K562 (cell line): ENCODE measurements at regions not wholly inside any gene's neighbourhood (a gene's known extent, or its start where the extent isn't known, plus 50 kb on each side); places are given as distances from the start of the nearest gene placed in this dataset.

Experiments used
- ARID1B ChIP-seq: fragments of 450-650 bp; IDR thresholded peaks from 2 replicates; pipeline ENCODE4 v1.6.1; 2016; ENCODE audit warnings: antibody characterized with exemption, mild to moderate bottlenecking, inconsistent platforms
- BCOR ChIP-seq: fragments of 450-650 bp; IDR thresholded peaks from 2 replicates; pipeline ENCODE4 v1.6.1; 2016
- CCAR2 ChIP-seq: fragments of 200-400 bp; formaldehyde crosslinking; IDR thresholded peaks from 2 replicates; pipeline ENCODE4 v1.6.1; 2017; ENCODE audit warnings: mild to moderate bottlenecking, low read depth, low read length
- CHD4 ChIP-seq: fragments of 200-600 bp; sonication (generic); IDR thresholded peaks from 3 replicates; pipeline ENCODE4 v1.6.1; 2012; ENCODE audit warnings: low read depth, mild to moderate bottlenecking, mixed read lengths, low read length, inconsistent platforms; ENCODE audit not compliant: insufficient read depth, insufficient replicate concordance, poor library complexity, severe bottlenecking
- GTF2A2 ChIP-seq: IDR thresholded peaks from 2 replicates; pipeline ENCODE4 v1.6.1; 2016; ENCODE audit warnings: mild to moderate bottlenecking, missing genetic modification characterization, missing compliant biosample characterization
- MAFG ChIP-seq: fragments of 450-650 bp; conservative IDR thresholded peaks from 2 replicates; pipeline ENCODE4 v1.6.1; 2016; ENCODE audit warnings: missing genetic modification characterization, missing compliant biosample characterization
- MAZ ChIP-seq, 2 experiments: fragments of 450-650 bp in 1 of 2; sonication (generic) in 1 of 2; formaldehyde crosslinking; IDR thresholded peaks in 1 of 2; conservative IDR thresholded peaks in 1 of 2; 2 replicates each; pipeline versions ENCODE4 v1.4.0 to v1.5.0; 2020; ENCODE audit warnings: mild to moderate bottlenecking in 1 of 2, missing genetic modification reagents in 1 of 2
- MTA2 ChIP-seq: fragments of 450-650 bp; IDR thresholded peaks from 2 replicates; pipeline ENCODE4 v1.6.1; 2016; ENCODE audit warnings: low read depth
- NELFE ChIP-seq: IDR thresholded peaks from 2 replicates; pipeline ENCODE4 v1.6.1; 2011; ENCODE audit warnings: mild to moderate bottlenecking; ENCODE audit not compliant: insufficient read depth, insufficient read length
- PBX2 ChIP-seq, 2 experiments: IDR thresholded peaks in 1 of 2; conservative IDR thresholded peaks in 1 of 2; 2 replicates each; pipeline ENCODE4 v1.6.1; 2016; ENCODE audit warnings: low read depth in 2 of 2, mild to moderate bottlenecking in 1 of 2, missing compliant biosample characterization in 1 of 2, missing genetic modification characterization in 1 of 2, moderate library complexity in 1 of 2
- PML ChIP-seq: IDR thresholded peaks from 2 replicates; pipeline ENCODE4 v1.6.1; 2012; ENCODE audit warnings: low read length, inconsistent platforms
- RBM22 ChIP-seq: fragments of 200-400 bp; formaldehyde crosslinking; IDR thresholded peaks from 2 replicates; pipeline ENCODE4 v1.6.1; 2018; ENCODE audit warnings: low read length, low read depth; ENCODE audit not compliant: poor library complexity, severe bottlenecking
- SREBF2 ChIP-seq: sonication (generic); formaldehyde crosslinking; IDR thresholded peaks from 2 replicates; pipeline ENCODE4 v1.4.0; 2020; ENCODE audit warnings: mild to moderate bottlenecking, missing genetic modification reagents
- TBL1XR1 ChIP-seq, 2 experiments: IDR thresholded peaks; 2 replicates each; pipeline ENCODE4 v1.6.1; 2012; ENCODE audit warnings: improper control_type of control experiment in 2 of 2, low read length in 2 of 2, mild to moderate bottlenecking in 1 of 2
- ZBTB1 ChIP-seq: sonication (generic); formaldehyde crosslinking; IDR thresholded peaks from 2 replicates; pipeline ENCODE4 v1.8.1; 2023; ENCODE audit warnings: missing genetic modification reagents, low read depth, mild to moderate bottlenecking, borderline replicate concordance
- ZFX ChIP-seq: sonication (generic); formaldehyde crosslinking; IDR thresholded peaks from 2 replicates; pipeline ENCODE4 v1.8.0; 2022; ENCODE audit warnings: mild to moderate bottlenecking, missing genetic modification reagents, moderate library complexity
- ZNF3 ChIP-seq: fragments of 250-450 bp; sonication (Bioruptor Pico); IDR thresholded peaks from 2 replicates; pipeline ENCODE4 v1.5.0; 2021; ENCODE audit warnings: mild to moderate bottlenecking, moderate library complexity
- ZNF449 ChIP-seq: fragments of 250-450 bp; sonication (Bioruptor Pico); IDR thresholded peaks from 2 replicates; pipeline ENCODE4 v1.8.0; 2022; ENCODE audit warnings: moderate library complexity, mild to moderate bottlenecking, inconsistent platforms
- ZNF551 ChIP-seq: fragments of 250-450 bp; sonication (Bioruptor Pico); IDR thresholded peaks from 2 replicates; pipeline ENCODE4 v1.5.0; 2021; ENCODE audit warnings: mild to moderate bottlenecking, moderate library complexity
- ZNF785 ChIP-seq: fragments of 250-450 bp; sonication (Bioruptor Pico); IDR thresholded peaks from 2 replicates; pipeline ENCODE4 v1.4.0; 2020; ENCODE audit warnings: mild to moderate bottlenecking
- ZSCAN29 ChIP-seq: fragments of 450-650 bp; IDR thresholded peaks from 2 replicates; pipeline ENCODE4 v1.6.1; 2017

GRCh38 chr6:156686995-156687788 is 90.0 kb upstream of the ARID1B start (continued):
- peak; percentile 78 for TF ChIP-seq ZFX (CRISPR knock-in tag)
- TF ChIP-seq MAFG (tag): no peak
- peak; percentile 79 for TF ChIP-seq RBM22
- TF ChIP-seq SREBF2 (CRISPR knock-in tag): no peak
- no peak for TF ChIP-seq CHD4
- TF ChIP-seq CCAR2: no peak
- no peak for TF ChIP-seq ZNF449
- TF ChIP-seq MAZ (CRISPR knock-in tag; conservative IDR thresholded peaks at IDR 0.05 in 1 of 2, IDR thresholded peaks at IDR 0.05 in 1 of 2): peak; percentile 3 to 75; a peak in 3 of 4 replicates
- peak; percentile 77 for TF ChIP-seq PML
- TF ChIP-seq MTA2: peak; percentile 22; the same call in 1 of the 2 replicates
- peak; percentile 22; the same call in 1 of the 2 replicates for TF ChIP-seq ARID1B
- peak; percentile 69; the same call in 1 of the 2 replicates for TF ChIP-seq GTF2A2 (tag)
- no peak for TF ChIP-seq PBX2 (CRISPR knock-in tag; IDR thresholded peaks at IDR 0.05; ENCODE audit: low read depth)
- 0 out of 2 replicates have a peak, but pooled peaks have one; percentile 11 for TF ChIP-seq PBX2 (tag; conservative IDR thresholded peaks at IDR 0.05; ENCODE audit: low read depth)
- peak in 1 of 2 experiments; percentile 36; a peak in 1 of 4 replicates for TF ChIP-seq TBL1XR1 (IDR thresholded peaks at IDR 0.05; ENCODE audit: low read length in 2 of 2)
- TF ChIP-seq ZSCAN29: peak; percentile 66; the same call in 1 of the 2 replicates
- no peak for TF ChIP-seq ZNF551 (CRISPR knock-in tag)
- TF ChIP-seq BCOR: peak; percentile 41; the same call in 1 of the 2 replicates
- TF ChIP-seq ZNF3 (CRISPR knock-in tag): no peak
- TF ChIP-seq NELFE: no peak
- no peak for TF ChIP-seq ZBTB1 (CRISPR knock-in tag)
- no peak for TF ChIP-seq ZNF785 (CRISPR knock-in tag)
